Kidney glomerular epithelial cell (primary cell): ENCODE measurements at regions not wholly inside any gene's neighbourhood (a gene's known extent, or its start where the extent isn't known, plus 50 kb on each side); places are given as distances from the start of the nearest gene placed in this dataset.

Experiments used
- DNase-seq: peaks from one replicate; lab custom pipeline; 2025; lab: John Stamatoyannopoulos, UW

GRCh38 chr12:46910830-46911229 lies 85.0 kb upstream of the SLC38A4 start:
- no peak for DNase-seq

DNA sequence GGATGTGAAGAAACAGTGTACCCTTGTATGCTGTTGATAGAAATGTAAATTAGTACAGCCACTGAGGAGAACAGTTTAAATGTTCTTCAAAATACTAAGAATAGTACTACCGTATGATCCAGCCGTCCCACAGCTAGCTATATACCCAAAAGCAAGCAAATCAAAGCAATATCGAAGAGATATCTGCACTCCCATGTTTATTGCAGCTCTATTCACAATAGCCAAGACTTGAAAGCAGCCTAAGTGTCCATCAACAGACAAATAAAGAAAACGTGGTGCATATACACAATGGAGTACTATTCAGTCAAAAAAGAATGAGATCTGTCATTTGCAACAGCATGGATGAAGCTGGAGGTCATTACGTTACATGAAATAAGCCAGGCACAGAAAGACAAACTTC lies 88.5 kb upstream of the SLC38A4 start:
- DNase-seq, result no peak

DNA sequence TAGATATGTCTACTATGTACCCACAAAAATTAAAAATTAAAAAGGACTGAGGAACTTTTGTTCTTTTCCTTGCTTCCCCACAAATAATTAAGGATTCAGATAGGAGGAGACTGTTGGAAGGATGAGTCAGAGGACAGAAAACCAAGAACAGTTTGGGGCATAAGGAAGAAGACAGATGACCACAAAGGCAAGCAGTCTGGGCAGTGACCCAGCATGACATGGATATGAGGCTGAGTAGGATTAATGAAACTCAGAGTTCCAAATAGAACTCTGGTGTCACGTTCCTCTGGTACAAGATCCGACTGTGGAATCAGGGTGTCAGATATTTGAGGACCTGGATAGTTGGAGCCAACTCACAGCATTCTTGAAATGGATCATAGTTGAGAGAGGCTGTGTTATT lies 89.3 kb upstream of the SLC38A4 start:
- peak; percentile 51 for DNase-seq

GRCh38 chr12:46915836-46916235 lies 90.0 kb upstream of the SLC38A4 start:
- DNase-seq, result peak; percentile 45

DNA sequence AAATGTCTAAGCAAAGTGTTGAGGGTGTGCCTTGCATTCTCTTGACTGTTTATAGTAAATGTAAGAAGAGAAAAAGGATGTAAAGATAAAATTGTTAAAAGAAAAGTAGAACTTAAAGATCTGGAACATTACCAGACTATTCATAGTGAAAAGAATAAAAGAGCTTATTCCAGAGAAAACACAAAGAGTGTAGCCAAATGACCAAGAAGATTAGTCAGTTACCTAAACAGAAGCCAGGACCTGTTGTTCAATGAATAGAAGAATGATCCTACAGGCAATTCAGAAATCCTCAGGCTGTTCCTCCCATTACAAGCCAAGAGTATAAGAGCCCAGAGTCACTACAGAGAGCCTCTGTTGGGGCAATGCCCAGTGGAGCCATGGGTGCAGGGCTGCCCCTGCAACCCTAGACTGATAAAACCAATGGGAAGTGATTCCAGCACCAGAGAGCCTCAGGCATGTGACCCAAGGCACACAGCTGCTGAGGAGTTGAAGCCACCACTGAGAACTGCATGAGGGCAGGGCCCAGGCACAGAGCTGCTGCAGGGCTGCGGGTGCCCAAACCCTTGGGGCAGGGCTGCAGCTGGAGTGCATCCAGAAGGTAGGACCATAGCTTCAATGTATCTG lies 91.1 kb upstream of the SLC38A4 start:
- DNase-seq, result no peak

DNA sequence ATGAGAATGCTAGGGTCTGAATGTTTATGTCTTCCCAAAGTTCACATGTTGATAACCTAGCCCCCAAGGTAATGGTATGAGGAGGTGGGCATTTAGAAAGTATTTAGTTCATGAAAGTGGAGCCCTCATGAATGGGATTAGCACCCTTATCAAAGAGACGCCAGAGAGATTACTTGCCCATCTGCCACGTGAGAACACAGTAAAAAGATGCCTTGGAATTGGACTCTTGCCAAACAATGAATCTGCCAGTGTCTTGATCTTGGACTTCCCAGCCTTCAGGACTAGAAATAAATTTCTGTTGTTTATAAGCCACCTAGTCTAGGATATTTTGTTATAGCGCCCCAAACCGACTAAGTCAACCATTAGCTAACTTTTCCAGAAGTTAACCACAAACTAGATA lies 92.0 kb upstream of the SLC38A4 start:
- no peak for DNase-seq

DNA sequence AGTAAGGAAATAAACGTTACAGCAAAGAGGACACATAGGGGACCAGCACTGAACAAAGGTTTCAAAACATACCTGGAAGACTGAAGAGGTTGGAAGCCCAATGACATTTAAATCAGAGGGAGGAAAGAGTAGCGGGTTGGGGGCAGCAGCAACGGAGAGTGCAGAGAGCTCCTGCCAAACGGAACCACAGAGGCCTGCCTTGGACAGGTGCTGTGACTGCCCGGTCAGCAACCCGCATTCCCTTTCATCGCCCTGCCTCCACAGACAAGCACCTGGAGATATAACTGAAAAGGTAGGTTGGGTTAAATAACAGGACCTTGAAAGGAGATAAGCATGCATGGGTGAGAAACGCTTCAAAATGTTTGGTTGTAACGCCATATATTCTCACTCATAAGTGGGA lies 92.8 kb upstream of the SLC38A4 start:
- DNase-seq, result no peak

DNA sequence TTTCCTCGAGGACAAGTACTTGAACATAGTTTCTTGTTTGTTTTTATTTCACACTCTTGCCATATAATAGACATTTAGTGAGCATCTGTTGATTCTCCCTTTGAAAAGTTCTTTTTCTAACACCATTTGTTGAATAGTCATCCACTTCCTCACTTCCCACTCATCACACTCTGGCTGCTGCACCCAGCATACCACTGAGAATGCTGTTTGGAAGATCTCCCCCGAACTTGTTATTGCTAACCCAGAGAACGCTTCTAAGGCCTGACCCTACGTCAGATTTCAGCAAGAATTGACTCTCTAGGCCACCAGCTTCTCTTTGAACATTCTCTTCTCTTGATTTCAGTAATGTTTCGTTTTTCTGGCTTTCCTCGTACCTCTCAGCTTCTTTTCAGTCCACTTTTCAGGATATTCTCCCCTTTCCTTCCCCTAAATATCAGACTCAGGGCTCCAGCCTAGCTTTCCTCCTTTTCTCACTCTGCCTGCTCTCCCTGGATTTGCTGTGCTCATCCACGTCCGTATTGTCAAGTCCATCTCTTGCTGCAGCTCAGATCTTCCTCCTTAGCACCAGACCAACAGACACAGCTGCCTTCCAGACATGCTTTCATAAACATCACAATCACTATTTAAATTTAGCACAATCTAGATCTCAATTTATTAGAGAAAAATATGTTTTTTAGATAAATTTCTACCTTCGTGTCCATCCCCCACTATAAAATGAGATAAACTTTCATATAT lies 94.0 kb upstream of the SLC38A4 start:
- DNase-seq, result no peak

DNA sequence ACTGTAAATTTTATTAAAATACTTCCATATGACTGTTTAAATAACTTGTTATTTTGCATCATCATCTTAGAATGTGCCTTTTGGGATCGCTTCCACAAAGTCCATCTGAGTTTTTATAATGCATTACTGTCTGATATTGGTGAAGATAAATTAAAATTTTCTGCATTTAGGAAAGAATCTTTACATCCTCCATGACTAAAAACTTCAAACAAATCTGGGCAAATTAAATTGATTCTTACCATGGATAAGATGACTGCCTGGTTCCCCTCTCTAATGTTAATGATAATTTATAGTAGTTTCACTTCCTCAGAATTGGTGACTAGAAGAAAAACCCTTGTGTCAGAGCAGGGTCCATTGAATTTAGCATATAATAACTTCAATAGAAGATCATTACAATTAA lies 94.7 kb upstream of the SLC38A4 start:
- DNase-seq, result no peak

- peak; percentile 47 for DNase-seq
Measured at GRCh38 chr12:46921048-46921763, 95.4 kb upstream of the SLC38A4 start.

- DNase-seq, result no peak
Measured at GRCh38 chr12:46921764-46922133, 96.0 kb upstream of the SLC38A4 start.

DNA sequence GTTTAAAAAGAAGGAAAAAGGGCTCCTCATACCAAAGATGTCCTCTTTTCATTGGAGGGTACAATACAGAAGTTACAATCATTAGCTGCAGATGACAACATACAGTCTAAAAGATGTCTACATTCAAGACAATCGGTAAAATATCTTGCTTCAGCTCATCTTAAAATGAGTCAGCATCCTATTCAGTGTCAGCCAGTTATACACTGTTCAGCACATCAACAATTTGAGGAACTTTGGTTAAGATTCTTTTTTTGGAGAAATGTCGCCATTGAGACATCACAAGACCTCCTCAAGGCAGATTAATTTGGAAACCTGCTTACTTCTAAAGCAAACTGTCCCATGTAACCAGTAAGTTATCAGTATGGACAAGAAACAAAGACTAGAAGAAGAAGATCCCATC lies 100.7 kb upstream of the SLC38A4 start:
- no peak for DNase-seq

- no peak for DNase-seq
Measured at GRCh38 chr12:46930101-46930500, 104.3 kb upstream of the SLC38A4 start.

DNA sequence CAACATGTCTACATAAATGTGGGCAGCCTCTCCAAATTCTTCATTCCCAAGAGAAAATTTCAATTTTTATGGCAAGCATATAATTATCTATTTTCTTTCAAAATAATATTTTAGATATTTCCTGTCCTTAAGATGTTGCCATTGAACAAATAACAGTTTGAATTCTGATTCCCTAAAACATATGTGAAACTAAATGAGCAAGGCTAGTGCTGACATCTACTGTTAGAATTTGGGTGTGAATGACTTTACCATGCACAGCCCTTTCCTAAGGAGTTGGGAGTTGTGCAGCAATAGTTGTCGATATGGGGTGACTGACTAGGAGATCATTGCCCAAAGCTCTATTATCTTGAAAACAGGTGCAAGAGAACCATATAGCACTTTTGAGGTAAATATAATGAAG lies 108.2 kb upstream of the SLC38A4 start:
- peak; percentile 71 for DNase-seq

DNA sequence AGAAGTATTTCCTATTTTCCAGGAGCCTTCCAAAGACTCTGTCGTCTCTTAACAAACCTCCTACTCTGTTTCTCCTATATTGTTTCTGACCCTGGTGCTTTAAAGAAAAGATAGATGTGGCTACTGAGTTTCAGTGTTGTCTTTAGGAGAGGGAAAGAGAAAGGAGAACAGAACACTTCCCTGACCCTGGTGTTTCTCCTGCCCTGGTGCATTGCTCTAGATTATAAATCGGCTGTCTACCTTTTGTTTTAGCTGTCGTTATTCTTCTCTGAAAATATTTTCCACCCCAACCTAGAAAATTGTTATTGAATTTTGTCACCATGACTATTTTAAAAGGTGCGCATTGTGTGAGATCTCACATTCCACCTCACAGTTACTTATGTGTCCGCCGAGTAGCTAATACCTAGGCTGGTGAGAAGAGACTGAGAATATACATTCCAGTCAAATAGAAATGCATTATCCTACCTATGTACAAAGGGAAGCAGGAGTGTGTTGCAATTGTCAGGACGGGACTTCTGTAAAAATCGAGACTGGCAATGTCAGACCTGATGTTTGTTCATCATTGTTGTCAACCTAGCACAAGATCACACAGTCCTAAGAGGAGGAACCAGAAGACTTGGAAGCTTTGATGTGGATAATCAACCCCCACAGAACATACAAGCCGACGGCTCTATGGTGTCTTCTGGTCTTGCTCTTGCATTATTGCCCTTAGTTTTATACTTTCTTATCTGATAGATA lies 108.7 kb upstream of the SLC38A4 start:
- DNase-seq, result no peak

- no peak for DNase-seq
Measured at GRCh38 chr12:46935271-46935847, 109.6 kb upstream of the SLC38A4 start.

GRCh38 chr12:46936042-46936441 lies 110.2 kb upstream of the SLC38A4 start:
- no peak for DNase-seq

DNA sequence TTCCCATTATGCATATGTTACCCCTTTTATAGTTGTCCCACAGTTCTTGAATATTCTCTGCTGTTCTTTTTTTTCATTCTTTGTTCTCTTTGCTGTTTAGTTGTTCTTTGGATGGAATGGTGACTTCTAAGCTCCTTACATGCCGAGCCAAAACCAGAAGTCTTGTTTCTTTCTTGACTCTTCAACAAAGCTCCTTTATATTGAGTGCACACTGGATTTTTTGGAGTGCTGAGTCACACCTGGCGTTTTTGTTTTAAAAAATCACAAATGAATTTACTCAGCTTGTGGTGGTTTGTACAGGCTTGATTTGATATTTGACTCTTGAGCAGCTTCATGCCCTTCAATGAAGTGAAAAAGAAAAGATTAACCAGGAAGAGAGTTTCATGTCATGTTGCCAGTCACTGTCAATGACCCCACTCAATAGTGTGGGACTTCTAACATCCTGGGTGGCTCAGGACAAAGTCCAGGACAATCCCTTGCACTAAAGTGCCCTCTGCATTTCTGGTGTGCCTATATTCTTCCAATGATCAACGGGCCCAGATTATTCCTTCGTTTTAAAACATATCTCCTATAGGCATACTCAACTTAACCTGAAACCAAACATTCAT lies 112.4 kb upstream of the SLC38A4 start:
- no peak for DNase-seq

- no peak for DNase-seq
Measured at GRCh38 chr12:46941981-46942380, 116.2 kb upstream of the SLC38A4 start.

DNA sequence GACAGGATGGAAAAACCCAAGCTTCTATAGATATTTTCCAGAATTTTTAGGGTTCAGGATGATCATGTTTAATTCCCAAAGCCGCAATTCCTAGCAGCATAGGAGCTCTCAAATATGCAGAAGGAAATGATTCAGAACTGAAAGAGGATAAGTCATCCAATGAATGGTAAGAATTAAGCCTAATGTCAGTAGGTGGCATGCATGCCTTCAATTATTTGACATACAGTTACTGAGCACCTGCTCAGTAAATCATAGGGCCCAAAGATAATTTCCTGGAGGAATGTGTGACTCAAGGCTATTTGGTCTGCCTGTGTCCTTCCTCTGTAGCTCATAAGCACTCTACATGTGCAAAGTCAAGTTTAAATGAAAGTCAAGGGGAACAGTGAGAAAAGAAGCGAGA lies 116.8 kb upstream of the SLC38A4 start:
- DNase-seq, result peak; percentile 59

DNA sequence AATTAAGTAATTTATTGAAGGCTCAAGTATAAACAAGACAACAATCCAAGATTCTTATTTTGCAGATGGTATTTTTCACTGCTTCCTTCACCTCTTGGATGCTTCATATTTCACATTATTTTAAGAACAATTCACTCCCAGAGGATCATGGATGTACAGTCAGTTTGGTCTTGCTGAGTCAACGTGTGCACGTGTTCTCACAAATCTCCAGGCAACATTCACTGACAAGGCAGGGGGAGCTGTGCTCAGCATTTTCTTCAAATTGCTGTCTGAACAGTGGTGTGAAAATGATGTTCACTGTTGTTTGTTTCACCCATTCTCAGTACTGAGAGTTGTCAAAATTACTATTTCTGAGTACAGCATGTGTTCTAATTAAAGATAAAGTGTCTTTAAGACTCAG lies 118.3 kb upstream of the SLC38A4 start:
- peak; percentile 40 for DNase-seq

GRCh38 chr12:46944771-46945170 lies 119.0 kb upstream of the SLC38A4 start:
- no peak for DNase-seq
